Adrenal gland (tissue), 5 donors: ENCODE measurements at regions not wholly inside any gene's neighbourhood (a gene's known extent, or its start where the extent isn't known, plus 50 kb on each side); places are given as distances from the start of the nearest gene placed in this dataset.

Source experiments
- CTCF ChIP-seq, 6 experiments: fragments of 450-650 bp in 4 of 6; fragments of 200-600 bp in 2 of 6; sonication (generic) in 1 of 6; IDR thresholded peaks; 1 replicate in 5 of 6; 2 replicates in 1 of 6; pipeline versions ENCODE4 v1.5.1 to v1.8.0; 2016 to 2021; ENCODE audit warnings: antibody characterized with exemption in 6 of 6, mild to moderate bottlenecking in 2 of 6, moderate library complexity in 1 of 6
- POLR2A ChIP-seq, 2 donors: fragments of 450-650 bp; IDR thresholded peaks; one replicate each; pipeline ENCODE4 v1.6.1; 2017; ENCODE audit warnings: antibody characterized with exemption in 2 of 2, mild to moderate bottlenecking in 2 of 2, moderate library complexity in 1 of 2
- donor health status: DM: no; HTN: no; CAD: no.

- TF ChIP-seq CTCF (IDR thresholded peaks at IDR 0.05) (no peak), POLR2A (IDR thresholded peaks at IDR 0.05) (no peak)
Measured at GRCh38 chr20:39602649-39603048, 640.5 kb downstream of the DHX35 start.
